Suprapubic skin (tissue), 4 donors: ENCODE measurements at regions not wholly inside any gene's neighbourhood (a gene's known extent, or its start where the extent isn't known, plus 50 kb on each side); places are given as distances from the start of the nearest gene placed in this dataset.
A peak's percentile ranks its signal among the peaks of the same experiment; 100 is the strongest.

Source experiments
- DNase-seq, 2 donors: peaks; one replicate each; pipeline ENCODE4 v3.0.0-alpha.2; 2019; ENCODE audit warnings: low spot score in 2 of 2
- H3K27ac ChIP-seq: fragments of 200-600 bp; sonication (generic); one replicate; pipeline ENCODE4 v1.5.1; 2019
- H3K27me3 ChIP-seq: fragments of 200-600 bp; sonication (generic); one replicate; pipeline ENCODE4 v1.5.1; 2019
- H3K36me3 ChIP-seq: fragments of 200-600 bp; sonication (generic); one replicate; pipeline ENCODE4 v1.5.1; 2019
- H3K4me1 ChIP-seq: fragments of 200-600 bp; sonication (generic); one replicate; pipeline ENCODE4 v1.5.1; 2019
- H3K4me3 ChIP-seq: fragments of 200-600 bp; sonication (generic); one replicate; pipeline ENCODE4 v1.5.1; 2019; ENCODE audit warnings: mild to moderate bottlenecking
- H3K9me3 ChIP-seq: fragments of 200-600 bp; sonication (generic); one replicate; pipeline ENCODE4 v1.5.1; 2019
- CTCF ChIP-seq, 2 donors: fragments of 200-600 bp in 1 of 2; fragments of 450-650 bp in 1 of 2; sonication (generic) in 1 of 2; IDR thresholded peaks; one replicate each; pipeline ENCODE4 v1.5.1; 2016 to 2019; ENCODE audit warnings: antibody characterized with exemption in 2 of 2, mild to moderate bottlenecking in 1 of 2, moderate library complexity in 1 of 2
- EP300 ChIP-seq: sonication (generic); formaldehyde crosslinking; IDR thresholded peaks from one replicate; pipeline ENCODE4 v1.6.1; 2017; ENCODE audit warnings: antibody characterized with exemption
- POLR2A ChIP-seq, 2 donors: fragments of 450-650 bp; IDR thresholded peaks; one replicate each; pipeline ENCODE4 v1.6.1; 2017; ENCODE audit warnings: antibody characterized with exemption in 2 of 2, mild to moderate bottlenecking in 2 of 2, moderate library complexity in 2 of 2
- POLR2AphosphoS5 ChIP-seq, 3 donors: sonication (generic); formaldehyde crosslinking; IDR thresholded peaks; one replicate each; pipeline ENCODE4 v1.6.1; 2017; ENCODE audit warnings: antibody characterized with exemption in 3 of 3
- WGBS: methylation state at CpG from one replicate; pipeline ENCODE4 v1.1.5; 2018; 5-methylcytosine and 5-hydroxymethylcytosine counted together

- DNase-seq = no peak
- Histone ChIP-seq H3K9me3 (no peaks in the 10 kb centered on the region), H3K36me3 (no peaks in the 10 kb centered on the region), H3K4me3 (no peak overlapping the region), H3K27ac (no peak overlapping the region), H3K4me1 (no peaks in the 10 kb centered on the region), H3K27me3 (no peaks in the 10 kb centered on the region)
- 44% methylated on average over 5 of the region's 5 CpGs for WGBS
- no peak for TF ChIP-seq POLR2AphosphoS5 (IDR thresholded peaks at IDR 0.05)
- TF ChIP-seq CTCF (IDR thresholded peaks at IDR 0.05) = no peak
- TF ChIP-seq POLR2A (IDR thresholded peaks at IDR 0.05) = no peak
- no peak for TF ChIP-seq EP300
Observed at GRCh38 chr7:19574131-19574530, 134.7 kb downstream of the POLR1F start.

- WGBS = 55% methylated on average over 4 of the region's 4 CpGs
- Histone ChIP-seq H3K27ac (no peak overlapping the region), H3K4me1 (no peaks in the 10 kb centered on the region), H3K9me3 (no peaks in the 10 kb centered on the region), H3K4me3 (no peak overlapping the region), H3K36me3 (no peaks in the 10 kb centered on the region), H3K27me3 (no peaks in the 10 kb centered on the region)
- TF ChIP-seq POLR2A (IDR thresholded peaks at IDR 0.05) = no peak
- TF ChIP-seq CTCF (IDR thresholded peaks at IDR 0.05) = no peak
- no peak for TF ChIP-seq POLR2AphosphoS5 (IDR thresholded peaks at IDR 0.05)
- TF ChIP-seq EP300 = no peak
- DNase-seq = no peak
Observed at GRCh38 chr7:19572566-19572965, 136.3 kb downstream of the POLR1F start.

- Histone ChIP-seq H3K27ac (no peak overlapping the region), H3K27me3 (no peaks in the 10 kb centered on the region), H3K9me3 (no peaks in the 10 kb centered on the region), H3K4me1 (no peaks in the 10 kb centered on the region), H3K4me3 (no peak overlapping the region), H3K36me3 (no peaks in the 10 kb centered on the region)
- 95% methylated on average over 4 of the region's 4 CpGs for WGBS
- DNase-seq = no peak
- TF ChIP-seq CTCF (IDR thresholded peaks at IDR 0.05) (no peak), POLR2A (IDR thresholded peaks at IDR 0.05) (no peak), EP300 (no peak), POLR2AphosphoS5 (IDR thresholded peaks at IDR 0.05) (no peak)
Observed at GRCh38 chr7:19567011-19567410, 141.8 kb downstream of the POLR1F start.

- Histone ChIP-seq H3K36me3 (no peaks in the 10 kb centered on the region), H3K4me3 (no peak overlapping the region), H3K9me3 (no peaks in the 10 kb centered on the region), H3K4me1 (no peaks in the 10 kb centered on the region), H3K27me3 (no peaks in the 10 kb centered on the region), H3K27ac (no peak overlapping the region)
- no peak for DNase-seq
- no peak for TF ChIP-seq CTCF (IDR thresholded peaks at IDR 0.05)
- TF ChIP-seq POLR2A (IDR thresholded peaks at IDR 0.05) = no peak
- no peak for TF ChIP-seq POLR2AphosphoS5 (IDR thresholded peaks at IDR 0.05)
- TF ChIP-seq EP300 = no peak
Observed at GRCh38 chr7:19565602-19566001, 143.2 kb downstream of the POLR1F start.

GRCh38 chr7:19561121-19561805, 147.6 kb downstream of the POLR1F start:
- 69% methylated on average over 3 of the region's 3 CpGs for WGBS
- H3K27ac ChIP-seq = peak overlapping the region; percentile 65
- no peaks in the 10 kb centered on the region for H3K27me3 ChIP-seq
- H3K36me3 ChIP-seq = no peaks in the 10 kb centered on the region
- H3K4me3 ChIP-seq = no peak overlapping the region
- no peak for DNase-seq
- no peaks in the 10 kb centered on the region for H3K4me1 ChIP-seq
- no peak for TF ChIP-seq POLR2AphosphoS5 (IDR thresholded peaks at IDR 0.05)
- no peak for TF ChIP-seq POLR2A (IDR thresholded peaks at IDR 0.05)
- no peak for TF ChIP-seq CTCF (IDR thresholded peaks at IDR 0.05)
- no peak for TF ChIP-seq EP300
- no peaks in the 10 kb centered on the region for H3K9me3 ChIP-seq
